H1 (cell line): ENCODE measurements at regions not wholly inside any gene's neighbourhood (a gene's known extent, or its start where the extent isn't known, plus 50 kb on each side); places are given as distances from the start of the nearest gene placed in this dataset.

Experiments
- CTCF ChIA-PET: fragments of 300-600 bp; sonication (Branson Sonifier 250); formaldehyde crosslinking; loops from one replicate; lab custom pipeline; 2021; ENCODE audit not compliant: partially characterized antibody; lab: Charles Lee
- POLR2A ChIA-PET: fragments of 300-600 bp; sonication (Branson Sonifier 250); formaldehyde crosslinking; loops from one replicate; lab custom pipeline; 2021; ENCODE audit warnings: inconsistent platforms; ENCODE audit not compliant: partially characterized antibody; lab: Charles Lee
- DNase-seq, 2 experiments: peaks; one replicate each; pipeline versions ENCODE4 v3.0.0 to v3.0.0-alpha.2; 2010 to 2022; ENCODE audit warnings: low spot score in 2 of 2, low read depth in 1 of 2, mixed read lengths in 1 of 2
- FAIRE-seq: peaks from 2 replicates; lab custom pipeline; 2011; peaks lifted over from hg19 to GRCh38; lab: Jason Lieb, UNC
- H2AFZ ChIP-seq: 2 replicates; pipeline ENCODE4 v1.8.1; 2012; ENCODE audit warnings: low read length, inconsistent platforms
- H2AK5ac ChIP-seq: 2 replicates; pipeline ENCODE4 v1.6.1; 2013; ENCODE audit warnings: low read depth, low read length
- H2BK120ac ChIP-seq: replicated peaks from 2 replicates; pipeline ENCODE3; 2013; ENCODE audit warnings: low read depth, low read length, inconsistent platforms
- H2BK12ac ChIP-seq: 2 replicates; pipeline ENCODE4 v1.6.1; 2013; ENCODE audit warnings: low read depth, low read length
- H2BK15ac ChIP-seq: 2 replicates; pipeline ENCODE4 v1.6.1; 2013; ENCODE audit warnings: low read length
- H2BK20ac ChIP-seq: 2 replicates; pipeline ENCODE4 v1.6.1; 2013; ENCODE audit warnings: low read length
- H2BK5ac ChIP-seq: 2 replicates; pipeline ENCODE4 v1.6.1; 2013; ENCODE audit warnings: low read depth, low read length
- H3K14ac ChIP-seq: 2 replicates; pipeline ENCODE4 v1.6.1; 2013; ENCODE audit warnings: inconsistent platforms; ENCODE audit not compliant: insufficient read length
- H3K18ac ChIP-seq: 2 replicates; pipeline ENCODE4 v1.6.1; 2013; ENCODE audit warnings: low read length; ENCODE audit errors: extremely low read depth
- H3K23ac ChIP-seq: 2 replicates; pipeline ENCODE4 v1.6.1; 2013; ENCODE audit warnings: inconsistent platforms; ENCODE audit not compliant: insufficient read length
- H3K23me2 ChIP-seq: 2 replicates; pipeline ENCODE4 v1.6.1; 2013; ENCODE audit warnings: low read depth, low read length
- H3K27ac ChIP-seq: 2 replicates; pipeline ENCODE4 v1.6.1; 2011; ENCODE audit warnings: low read depth, low read length, inconsistent platforms
- H3K27me3 ChIP-seq, 4 experiments: replicated peaks in 1 of 4; 1 replicate in 1 of 4; 2 replicates in 3 of 4; pipeline versions ENCODE4 v1.6.1 to v1.8.1; 2011 to 2013; ENCODE audit warnings: low read length in 3 of 4, mild to moderate bottlenecking in 3 of 4, inconsistent platforms in 2 of 4, mixed read lengths in 2 of 4, moderate library complexity in 1 of 4; ENCODE audit not compliant: control insufficient read depth in 3 of 4, insufficient read depth in 3 of 4; ENCODE audit errors: extremely low read depth in 1 of 4
- H3K36me3 ChIP-seq, 4 experiments: 2 replicates each; pipeline versions ENCODE4 v1.6.1 to v1.8.1; 2011 to 2013; ENCODE audit warnings: mild to moderate bottlenecking in 4 of 4, low read length in 3 of 4, moderate library complexity in 2 of 4, control low read depth in 1 of 4, inconsistent platforms in 1 of 4; ENCODE audit not compliant: insufficient read depth in 4 of 4, control insufficient read depth in 2 of 4
- H3K4ac ChIP-seq: replicated peaks from 2 replicates; pipeline ENCODE3; 2013; ENCODE audit warnings: low read length, low read depth, mixed read lengths, inconsistent platforms; ENCODE audit not compliant: insufficient read length
- H3K4me1 ChIP-seq, 4 experiments: replicated peaks in 1 of 4; 1 replicate in 1 of 4; 2 replicates in 3 of 4; pipeline versions ENCODE4 v1.6.1 to v1.8.1; 2011 to 2013; ENCODE audit warnings: low read length in 3 of 4, inconsistent platforms in 2 of 4, mixed read lengths in 1 of 4; ENCODE audit not compliant: insufficient read depth in 4 of 4, control insufficient read depth in 3 of 4
- H3K4me2 ChIP-seq, 2 experiments: 2 replicates each; pipeline versions ENCODE4 v1.6.1 to v1.8.1; 2011 to 2013; ENCODE audit warnings: low read depth in 2 of 2, low read length in 2 of 2, control low read depth in 1 of 2, inconsistent platforms in 1 of 2, mild to moderate bottlenecking in 1 of 2; ENCODE audit not compliant: insufficient read depth in 1 of 2
- H3K4me3 ChIP-seq, 4 experiments: fragments of 200-600, 300-600 bp in 1 of 4; sonication (generic), shearing (Covaris generic), sonication (Bioruptor Twin) in 1 of 4; 2 replicates each; pipeline versions ENCODE4 v1.5.1 to v1.8.1; 2011 to 2016; ENCODE audit warnings: low read length in 4 of 4, low read depth in 3 of 4, control low read depth in 2 of 4, inconsistent platforms in 2 of 4, mild to moderate bottlenecking in 2 of 4, mixed read lengths in 1 of 4, moderate library complexity in 1 of 4; ENCODE audit not compliant: insufficient read depth in 2 of 4; ENCODE audit errors: extremely low read depth in 1 of 4
- H3K56ac ChIP-seq: replicated peaks from 2 replicates; pipeline ENCODE3; 2013; ENCODE audit warnings: low read depth, mild to moderate bottlenecking, mixed read lengths, low read length, inconsistent platforms; ENCODE audit not compliant: insufficient read length
- H3K79me1 ChIP-seq: 2 replicates; pipeline ENCODE4 v1.6.1; 2013; ENCODE audit warnings: low read depth, low read length, control low read depth
- H3K79me2 ChIP-seq, 2 experiments: 2 replicates each; pipeline versions ENCODE4 v1.6.1 to v1.8.1; 2012 to 2013; ENCODE audit warnings: low read length in 2 of 2, mild to moderate bottlenecking in 2 of 2, inconsistent platforms in 1 of 2; ENCODE audit not compliant: insufficient read depth in 2 of 2, control insufficient read depth in 1 of 2
- H3K9ac ChIP-seq, 4 experiments: replicated peaks in 1 of 4; 1 replicate in 1 of 4; 2 replicates in 3 of 4; pipeline versions ENCODE4 v1.6.1 to v1.8.1; 2011 to 2013; ENCODE audit warnings: low read depth in 3 of 4, low read length in 3 of 4, control low read depth in 2 of 4, mild to moderate bottlenecking in 2 of 4, moderate library complexity in 2 of 4, inconsistent platforms in 1 of 4; ENCODE audit errors: extremely low read depth in 1 of 4
- H3K9me3 ChIP-seq, 2 experiments: 2 replicates each; pipeline versions ENCODE4 v1.6.1 to v1.8.1; 2012 to 2013; ENCODE audit warnings: mild to moderate bottlenecking in 2 of 2, moderate library complexity in 2 of 2, control low read depth in 1 of 2, inconsistent platforms in 1 of 2, low read depth in 1 of 2, low read length in 1 of 2, mixed read lengths in 1 of 2; ENCODE audit not compliant: insufficient read depth in 2 of 2
- H4K20me1 ChIP-seq, 2 experiments: replicated peaks in 1 of 2; 2 replicates each; pipeline versions ENCODE3 to v1.8.1; 2011 to 2013; ENCODE audit warnings: inconsistent platforms in 2 of 2, low read length in 2 of 2, mild to moderate bottlenecking in 1 of 2; ENCODE audit not compliant: insufficient read depth in 2 of 2, control insufficient read depth in 1 of 2
- H4K5ac ChIP-seq: 2 replicates; pipeline ENCODE4 v1.6.1; 2013; ENCODE audit warnings: low read length, low read depth, mixed read lengths, inconsistent platforms; ENCODE audit not compliant: insufficient read length
- H4K8ac ChIP-seq: 2 replicates; pipeline ENCODE4 v1.8.0; 2013; ENCODE audit warnings: mild to moderate bottlenecking, moderate library complexity, low read length, inconsistent platforms; ENCODE audit not compliant: insufficient read depth; ENCODE audit errors: extremely low read depth
- H4K91ac ChIP-seq: replicated peaks from 2 replicates; pipeline ENCODE3; 2013; ENCODE audit warnings: low read length, mixed read lengths, inconsistent platforms; ENCODE audit not compliant: insufficient read length
- ATF3 ChIP-seq: IDR thresholded peaks from 2 replicates; pipeline ENCODE4 v1.6.1; 2011; ENCODE audit warnings: low read depth, mild to moderate bottlenecking, low read length; ENCODE audit not compliant: insufficient read depth
- BACH1 ChIP-seq: IDR thresholded peaks from 2 replicates; pipeline ENCODE4 v1.6.1; 2012; ENCODE audit warnings: low read length, improper control_type of control experiment
- CREB1 ChIP-seq: IDR thresholded peaks from 2 replicates; pipeline ENCODE4 v1.6.1; 2012; ENCODE audit warnings: inconsistent platforms
- EGR1 ChIP-seq: IDR thresholded peaks from 2 replicates; pipeline ENCODE4 v1.6.1; 2011; ENCODE audit warnings: low read depth, low read length, borderline replicate concordance
- HDAC6 ChIP-seq: IDR thresholded peaks from one replicate; pipeline ENCODE4 v1.7.1; 2012; ENCODE audit warnings: low read depth, mild to moderate bottlenecking, inconsistent platforms, low read length, moderate library complexity
- RBBP5 ChIP-seq: IDR thresholded peaks from 2 replicates; pipeline ENCODE4 v1.7.1; 2012; ENCODE audit warnings: low read depth, mild to moderate bottlenecking, inconsistent platforms, low read length, moderate library complexity, borderline replicate concordance
- RFX5 ChIP-seq: IDR thresholded peaks from 2 replicates; pipeline ENCODE4 v1.6.1; 2011; ENCODE audit warnings: low read depth, low read length, improper control_type of control experiment, borderline replicate concordance
- RNF2 ChIP-seq: fragments of 200-900, 300-1000 bp; sonication (generic); IDR thresholded peaks from 2 replicates; pipeline ENCODE4 v1.7.1; 2016; ENCODE audit warnings: borderline replicate concordance, low read depth, mild to moderate bottlenecking, antibody characterized with exemption, low read length; ENCODE audit not compliant: poor library complexity, severe bottlenecking; ENCODE audit errors: missing control alignments
- SAP30 ChIP-seq: fragments of 300-600 bp; sonication (generic); IDR thresholded peaks from 2 replicates; pipeline ENCODE4 v1.7.1; 2012; ENCODE audit warnings: low read length, moderate library complexity, mild to moderate bottlenecking, inconsistent platforms; ENCODE audit not compliant: insufficient read depth, insufficient replicate concordance
- ZNF274 ChIP-seq: IDR thresholded peaks from 2 replicates; pipeline ENCODE4 v1.7.0; 2012; ENCODE audit warnings: low read length, borderline replicate concordance; ENCODE audit errors: extremely low read depth
- WGBS, 2 experiments: shearing (Covaris generic) in 1 of 2; methylation state at CpG; one replicate each; pipeline versions ENCODE4 v1.1.6 to v1.1.7; 2013 to 2015; ENCODE audit warnings: low lambda C conversion rate in 2 of 2, mixed read lengths in 2 of 2, inconsistent platforms in 1 of 2, low coverage in 1 of 2, missing lambda C conversion rate in 1 of 2; ENCODE audit not compliant: insufficient replicate concordance in 2 of 2, insufficient coverage in 1 of 2, insufficient read length in 1 of 2; ENCODE audit errors: extremely low coverage in 1 of 2, missing lambda C conversion rate in 1 of 2; 5-methylcytosine and 5-hydroxymethylcytosine counted together

- Histone ChIP-seq H2BK5ac (no peak overlapping the region), H4K20me1 (peaks cover 0 to 1% of the 10 kb centered on the region in 2 experiments), H3K9ac (no peak overlapping the region), H2BK12ac (no peak overlapping the region), H3K9me3 (peaks cover 4 to 5% of the 10 kb centered on the region in 2 experiments; a peak in 1 of 4 replicates), H3K4me3 (no peak overlapping the region), H3K4me2 (no peak overlapping the region), H2BK15ac (no peak overlapping the region), H2AFZ (no peak overlapping the region), H3K27ac (no peak overlapping the region), H3K79me1 (no peaks in the 10 kb centered on the region), H3K23ac (no peak overlapping the region), H3K36me3 (no peaks in the 10 kb centered on the region), H3K4ac (no peak overlapping the region), H4K91ac (no peak overlapping the region), H3K79me2 (no peaks in the 10 kb centered on the region), H3K18ac (no peak overlapping the region), H3K4me1 (no peaks in the 10 kb centered on the region), H2AK5ac (no peak overlapping the region), H3K27me3 (no peaks in the 10 kb centered on the region), H4K5ac (no peak overlapping the region), H3K23me2 (peaks cover 7% of the 10 kb centered on the region; the same call in 1 of the 2 replicates), H2BK120ac (no peak overlapping the region), H2BK20ac (no peak overlapping the region), H4K8ac (no peak overlapping the region), H3K14ac (no peak overlapping the region), H3K56ac (no peak overlapping the region)
- POLR2A ChIA-PET, result no interaction called here
- no peak for TF ChIP-seq ATF3
- no peak for TF ChIP-seq CREB1
- TF ChIP-seq BACH1, result no peak
- no peak for TF ChIP-seq HDAC6
- TF ChIP-seq RNF2, result no peak
- no peak for TF ChIP-seq EGR1
- no peak for TF ChIP-seq RBBP5
- no peak for TF ChIP-seq RFX5
- TF ChIP-seq ZNF274, result no peak
- no peak for TF ChIP-seq SAP30
- CTCF ChIA-PET, result no interaction called here
- no peak for DNase-seq
- no peak for FAIRE-seq
- 89% methylated on average over 16 of the region's 16 CpGs; no CpG with 5 or more reads in 1 of the 2 experiments for WGBS, 2 experiments
Observed at GRCh38 chr2:239463541-239464165, 62.8 kb upstream of the HDAC4 start.
